ENCODE measurements at regions not wholly inside any gene's neighbourhood (a gene's known extent, or its start where the extent isn't known, plus 50 kb on each side); places are given as distances from the start of the nearest gene placed in this dataset.

GRCh38 chr7:94059746-94060145 lies 55.6 kb upstream of the BET1 start:
- WGBS = 57% methylated on average over 4 of the region's 5 CpGs
- H3K4me1 ChIP-seq (ENCODE audit: control insufficient read depth, insufficient read depth, low read depth, low read length) = no peaks in the 10 kb centered on the region

GRCh38 chr7:94060752-94061151 lies 56.6 kb upstream of the BET1 start:
- peak overlapping the region; percentile 64 for H4K91ac ChIP-seq (ENCODE audit: low read length)
- H3K4me1 ChIP-seq (ENCODE audit: control insufficient read depth, insufficient read depth, low read depth, low read length) = no peaks in the 10 kb centered on the region
- no peak overlapping the region for H3K27ac ChIP-seq (ENCODE audit: low read length, poor library complexity, severe bottlenecking)
- no peak overlapping the region for H3K4ac ChIP-seq (ENCODE audit: low read depth in 1 of 2, low read length in 2 of 2)
- H3K4me2 ChIP-seq (ENCODE audit: low read length, poor library complexity, severe bottlenecking) = no peak overlapping the region
- H3K4me3 ChIP-seq (ENCODE audit: insufficient read depth in 1 of 2, low read depth in 1 of 2, low read length in 2 of 2) = no peak overlapping the region
- peaks cover 5% of the 10 kb centered on the region for H3K9me3 ChIP-seq (ENCODE audit: control insufficient read depth, low read length)
- H2AFZ ChIP-seq (ENCODE audit: low read depth, low read length) = no peak overlapping the region
- H3K79me1 ChIP-seq (replicated peaks; ENCODE audit: low read length, poor library complexity, severe bottlenecking) = no peaks in the 10 kb centered on the region
- no peak overlapping the region for H3K14ac ChIP-seq (ENCODE audit: low read length in 2 of 2)
- peak overlapping the region; percentile 85 for H2BK15ac ChIP-seq (ENCODE audit: low read depth, poor library complexity, severe bottlenecking)
- no peak overlapping the region for H2BK5ac ChIP-seq (ENCODE audit: low read depth, low read length, poor library complexity, severe bottlenecking)
- no peaks in the 10 kb centered on the region for H3K36me3 ChIP-seq (ENCODE audit: control insufficient read depth in 1 of 2, insufficient read depth in 2 of 2, low read depth in 1 of 2, low read length in 2 of 2)
- peak overlapping the region; percentile 5 to 45 for H3K18ac ChIP-seq (ENCODE audit: low read depth in 1 of 2, low read length in 2 of 2)
- WGBS = 27% methylated on average over 3 of the region's 5 CpGs
- H2BK12ac ChIP-seq (ENCODE audit: low read length in 2 of 2) = peak overlapping the region in 1 of 2 experiments; percentile 91
- H2BK120ac ChIP-seq (ENCODE audit: low read depth, low read length) = no peak overlapping the region
- peak overlapping the region; percentile 60 for H3K9ac ChIP-seq (ENCODE audit: low read length)
- peak overlapping the region; percentile 92 for H4K8ac ChIP-seq (ENCODE audit: low read length)
- peak; percentile 88 for DNase-seq
- H3K23ac ChIP-seq (ENCODE audit: low read length in 2 of 2) = no peak overlapping the region
- no peaks in the 10 kb centered on the region for H3K27me3 ChIP-seq (ENCODE audit: control insufficient read depth in 1 of 2, insufficient read depth in 1 of 2, low read length in 2 of 2)
- H2AK5ac ChIP-seq (ENCODE audit: low read length, severe bottlenecking) = no peak overlapping the region

More at GRCh38 chr7:94059746-94060145, 55.6 kb upstream of the BET1 start:
- peak; percentile 98 for DNase-seq
- Histone ChIP-seq H4K91ac (ENCODE audit: low read length) (no peak overlapping the region), H3K14ac (ENCODE audit: low read length in 2 of 2) (no peak overlapping the region), H3K79me1 (replicated peaks; ENCODE audit: low read length, poor library complexity, severe bottlenecking) (no peaks in the 10 kb centered on the region), H3K23ac (ENCODE audit: low read length in 2 of 2) (no peak overlapping the region), H2BK5ac (ENCODE audit: low read depth, low read length, poor library complexity, severe bottlenecking) (no peak overlapping the region), H3K9me3 (ENCODE audit: control insufficient read depth, low read length) (peaks cover 5% of the 10 kb centered on the region), H2BK15ac (ENCODE audit: low read depth, poor library complexity, severe bottlenecking) (no peak overlapping the region), H3K4me3 (ENCODE audit: insufficient read depth in 1 of 2, low read depth in 1 of 2, low read length in 2 of 2) (no peak overlapping the region), H3K9ac (ENCODE audit: low read length) (peak overlapping the region; percentile 50), H4K8ac (ENCODE audit: low read length) (no peak overlapping the region), H2AFZ (ENCODE audit: low read depth, low read length) (no peak overlapping the region), H3K4ac (ENCODE audit: low read depth in 1 of 2, low read length in 2 of 2) (no peak overlapping the region), H2BK120ac (ENCODE audit: low read depth, low read length) (no peak overlapping the region), H3K27ac (ENCODE audit: low read length, poor library complexity, severe bottlenecking) (no peak overlapping the region), H3K4me2 (ENCODE audit: low read length, poor library complexity, severe bottlenecking) (no peak overlapping the region), H3K36me3 (ENCODE audit: control insufficient read depth in 1 of 2, insufficient read depth in 2 of 2, low read depth in 1 of 2, low read length in 2 of 2) (no peaks in the 10 kb centered on the region), H3K27me3 (ENCODE audit: control insufficient read depth in 1 of 2, insufficient read depth in 1 of 2, low read length in 2 of 2) (no peaks in the 10 kb centered on the region), H2BK12ac (ENCODE audit: low read length in 2 of 2) (no peak overlapping the region), H2AK5ac (ENCODE audit: low read length, severe bottlenecking) (no peak overlapping the region), H3K18ac (ENCODE audit: low read depth in 1 of 2, low read length in 2 of 2) (no peak overlapping the region)

GRCh38 chr7:94061326-94061725 lies 57.2 kb upstream of the BET1 start:
- Histone ChIP-seq H2BK15ac (ENCODE audit: low read depth, poor library complexity, severe bottlenecking) (no peak overlapping the region), H3K14ac (ENCODE audit: low read length in 2 of 2) (no peak overlapping the region), H3K27ac (ENCODE audit: low read length, poor library complexity, severe bottlenecking) (no peak overlapping the region), H4K8ac (ENCODE audit: low read length) (no peak overlapping the region), H3K79me1 (replicated peaks; ENCODE audit: low read length, poor library complexity, severe bottlenecking) (no peaks in the 10 kb centered on the region), H3K9me3 (ENCODE audit: control insufficient read depth, low read length) (peaks cover 3% of the 10 kb centered on the region), H4K91ac (ENCODE audit: low read length) (no peak overlapping the region), H3K27me3 (ENCODE audit: control insufficient read depth in 1 of 2, insufficient read depth in 1 of 2, low read length in 2 of 2) (no peaks in the 10 kb centered on the region), H3K23ac (ENCODE audit: low read length in 2 of 2) (no peak overlapping the region), H3K4me1 (ENCODE audit: control insufficient read depth, insufficient read depth, low read depth, low read length) (peaks cover 2% of the 10 kb centered on the region), H3K18ac (ENCODE audit: low read depth in 1 of 2, low read length in 2 of 2) (no peak overlapping the region), H2BK12ac (ENCODE audit: low read length in 2 of 2) (no peak overlapping the region), H2AK5ac (ENCODE audit: low read length, severe bottlenecking) (no peak overlapping the region), H3K4ac (ENCODE audit: low read depth in 1 of 2, low read length in 2 of 2) (no peak overlapping the region), H3K4me3 (ENCODE audit: insufficient read depth in 1 of 2, low read depth in 1 of 2, low read length in 2 of 2) (peak overlapping the region in 1 of 2 experiments; percentile 62), H2BK120ac (ENCODE audit: low read depth, low read length) (no peak overlapping the region), H3K9ac (ENCODE audit: low read length) (peak overlapping the region; percentile 60), H2AFZ (ENCODE audit: low read depth, low read length) (no peak overlapping the region), H2BK5ac (ENCODE audit: low read depth, low read length, poor library complexity, severe bottlenecking) (no peak overlapping the region), H3K36me3 (ENCODE audit: control insufficient read depth in 1 of 2, insufficient read depth in 2 of 2, low read depth in 1 of 2, low read length in 2 of 2) (no peaks in the 10 kb centered on the region), H3K4me2 (ENCODE audit: low read length, poor library complexity, severe bottlenecking) (no peak overlapping the region)
- peak; percentile 76 for DNase-seq
- WGBS = 0% methylated on average over 1 of the region's 3 CpGs

GRCh38 chr7:94062372-94062771 lies 58.2 kb upstream of the BET1 start:
- Histone ChIP-seq H3K27ac (ENCODE audit: low read length, poor library complexity, severe bottlenecking) (peak overlapping the region; percentile 12), H3K23ac (ENCODE audit: low read length in 2 of 2) (no peak overlapping the region), H2AFZ (ENCODE audit: low read depth, low read length) (no peak overlapping the region), H3K14ac (ENCODE audit: low read length in 2 of 2) (no peak overlapping the region), H3K4me2 (ENCODE audit: low read length, poor library complexity, severe bottlenecking) (no peak overlapping the region), H3K4me1 (ENCODE audit: control insufficient read depth, insufficient read depth, low read depth, low read length) (peaks cover 4% of the 10 kb centered on the region), H3K4me3 (ENCODE audit: insufficient read depth in 1 of 2, low read depth in 1 of 2, low read length in 2 of 2) (peak overlapping the region in 1 of 2 experiments; percentile 62), H4K8ac (ENCODE audit: low read length) (no peak overlapping the region), H3K27me3 (ENCODE audit: control insufficient read depth in 1 of 2, insufficient read depth in 1 of 2, low read length in 2 of 2) (no peaks in the 10 kb centered on the region), H3K79me1 (replicated peaks; ENCODE audit: low read length, poor library complexity, severe bottlenecking) (no peaks in the 10 kb centered on the region), H3K4ac (ENCODE audit: low read depth in 1 of 2, low read length in 2 of 2) (no peak overlapping the region), H2BK5ac (ENCODE audit: low read depth, low read length, poor library complexity, severe bottlenecking) (no peak overlapping the region), H2BK120ac (ENCODE audit: low read depth, low read length) (no peak overlapping the region), H3K9ac (ENCODE audit: low read length) (peak overlapping the region; percentile 60), H3K18ac (ENCODE audit: low read depth in 1 of 2, low read length in 2 of 2) (no peak overlapping the region), H2BK15ac (ENCODE audit: low read depth, poor library complexity, severe bottlenecking) (no peak overlapping the region), H3K36me3 (ENCODE audit: control insufficient read depth in 1 of 2, insufficient read depth in 2 of 2, low read depth in 1 of 2, low read length in 2 of 2) (no peaks in the 10 kb centered on the region), H2AK5ac (ENCODE audit: low read length, severe bottlenecking) (no peak overlapping the region), H2BK12ac (ENCODE audit: low read length in 2 of 2) (peak overlapping the region in 1 of 2 experiments; percentile 21), H3K9me3 (ENCODE audit: control insufficient read depth, low read length) (no peaks in the 10 kb centered on the region), H4K91ac (ENCODE audit: low read length) (no peak overlapping the region)
- peak; percentile 76 for DNase-seq
- 44% methylated on average over 2 of the region's 3 CpGs for whole genome bisulfite sequencing

All from mesenchymal stem cell (in vitro differentiated cells and primary cell).